ENCODE measurements at regions not wholly inside any gene's neighbourhood (a gene's known extent, or its start where the extent isn't known, plus 50 kb on each side); places are given as distances from the start of the nearest gene placed in this dataset.

GRCh38 chr1:239888639-239889038, 203.0 kb upstream of the FMN2 start:
- Mint-ChIP-seq H3K4me1 (ENCODE audit: low read depth, unreplicated experiment) (peaks cover 8% of the 10 kb centered on the region), H3K4me3 (ENCODE audit: low read depth, unreplicated experiment) (no peak overlapping the region), H3K27me3 (ENCODE audit: unreplicated experiment) (no peaks in the 10 kb centered on the region), H3K9me3 (ENCODE audit: low read depth, unreplicated experiment) (peaks cover 3% of the 10 kb centered on the region), H3K27ac (ENCODE audit: unreplicated experiment) (no peak overlapping the region), H3K36me3 (ENCODE audit: insufficient read depth, unreplicated experiment) (peaks cover 3% of the 10 kb centered on the region)
- intact Hi-C loops (cut with micrococcal nuclease; ENCODE audit: unreplicated experiment): no loop called here
- no TSS peak for BruUV-seq (replicated peaks)
- no peak for DNase-seq
- TF ChIP-seq CTCF (IDR thresholded peaks at IDR 0.05; ENCODE audit: unreplicated experiment): no peak
- CTCF ChIA-PET: no interaction called here

DNA sequence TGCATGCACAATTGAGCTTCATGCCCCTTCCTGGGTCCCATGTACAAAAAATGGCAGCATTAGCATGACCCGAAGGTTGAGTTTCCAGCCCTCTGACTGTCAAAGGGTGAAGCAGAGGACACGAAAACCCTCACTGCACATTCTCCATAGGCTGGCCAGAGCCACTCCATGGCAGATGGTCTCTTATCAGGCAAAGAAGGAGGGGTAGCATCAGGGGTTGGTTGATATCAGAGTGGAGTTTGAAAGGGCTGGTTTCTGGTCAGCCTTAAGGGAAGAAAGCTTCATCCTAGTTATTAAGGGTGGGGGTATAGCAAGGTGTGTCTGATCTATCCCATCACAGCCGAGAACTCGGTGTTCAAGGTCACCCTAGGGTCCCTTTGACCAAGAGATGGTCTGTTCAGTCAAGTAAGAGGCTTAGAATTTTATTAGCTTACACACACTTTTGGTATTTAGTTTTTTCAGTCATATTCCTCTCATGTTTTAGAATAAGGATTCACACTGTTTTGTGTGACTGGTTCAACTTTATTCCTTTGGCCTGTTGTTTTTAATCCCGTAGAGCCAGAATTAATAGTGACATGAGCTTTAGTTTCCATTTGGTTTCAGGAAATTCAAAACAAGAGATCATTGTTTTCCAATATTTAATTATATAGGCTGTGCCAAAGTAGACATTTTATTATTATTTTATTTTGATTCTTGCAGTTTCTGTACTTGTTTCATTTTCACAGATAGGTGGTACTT, 199.9 kb upstream of the FMN2 start:
- CTCF ChIA-PET: interaction anchor here (1.2 kb wide), 1 partner anchor 927 kb away, joined by 3 read pairs; no protein-coding TSS in a partner anchor
- no peak for TF ChIP-seq CTCF (IDR thresholded peaks at IDR 0.05; ENCODE audit: unreplicated experiment)
- no peaks in the 10 kb centered on the region for H3K27me3 Mint-ChIP-seq (ENCODE audit: unreplicated experiment)
- peaks cover 14% of the 10 kb centered on the region for H3K4me1 Mint-ChIP-seq (ENCODE audit: low read depth, unreplicated experiment)
- H3K27ac Mint-ChIP-seq (ENCODE audit: unreplicated experiment): no peak overlapping the region
- no TSS peak for BruUV-seq (replicated peaks)
- intact Hi-C loops (cut with micrococcal nuclease; ENCODE audit: unreplicated experiment): loop anchor here (10.0 kb wide), 1 partner anchor 657 kb away; no protein-coding TSS in a partner anchor
- H3K4me3 Mint-ChIP-seq (ENCODE audit: low read depth, unreplicated experiment): no peak overlapping the region
- peaks cover 3% of the 10 kb centered on the region for H3K36me3 Mint-ChIP-seq (ENCODE audit: insufficient read depth, unreplicated experiment)
- no peak for DNase-seq
- peaks cover 3% of the 10 kb centered on the region for H3K9me3 Mint-ChIP-seq (ENCODE audit: low read depth, unreplicated experiment)

GRCh38 chr1:239892602-239893001, 199.1 kb upstream of the FMN2 start:
- BruUV-seq (replicated peaks): no TSS peak
- intact Hi-C loops (cut with micrococcal nuclease; ENCODE audit: unreplicated experiment): loop anchor here (10.0 kb wide), 1 partner anchor 658 kb away; no protein-coding TSS in a partner anchor

DNA sequence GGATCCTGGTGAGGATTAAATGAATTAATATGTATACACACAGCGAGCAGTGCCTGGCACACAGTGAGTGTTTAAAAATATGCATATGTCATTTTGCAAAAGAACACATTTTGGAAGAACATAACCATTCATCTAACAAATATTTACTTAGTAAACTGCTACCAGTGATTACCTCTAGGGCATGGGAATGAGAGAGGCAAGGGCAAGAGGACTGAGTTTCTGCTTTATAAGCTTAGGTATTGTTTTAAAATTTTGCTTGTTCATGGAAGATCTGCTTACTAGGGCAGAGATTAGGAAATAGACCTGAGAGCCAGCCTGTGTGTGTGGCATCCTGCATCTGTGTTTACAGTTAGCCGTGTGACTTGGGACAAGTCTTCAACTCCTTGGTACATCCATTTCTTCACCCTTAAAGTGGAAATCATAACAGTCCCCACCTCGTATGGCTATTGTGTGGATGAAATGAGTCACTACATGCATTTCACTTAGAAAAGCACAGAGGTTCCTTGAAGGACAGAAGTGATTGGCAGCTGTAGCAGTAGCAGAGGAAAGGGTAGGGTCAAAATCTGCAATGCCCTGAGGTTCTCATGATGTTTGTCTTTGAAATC, 198.5 kb upstream of the FMN2 start:
- H3K27me3 Mint-ChIP-seq (ENCODE audit: unreplicated experiment): no peaks in the 10 kb centered on the region
- no peak for TF ChIP-seq CTCF (IDR thresholded peaks at IDR 0.05; ENCODE audit: unreplicated experiment)
- intact Hi-C loops (cut with micrococcal nuclease; ENCODE audit: unreplicated experiment): loop anchor here (10.0 kb wide), 1 partner anchor 658 kb away; no protein-coding TSS in a partner anchor
- H3K4me3 Mint-ChIP-seq (ENCODE audit: low read depth, unreplicated experiment): no peak overlapping the region
- no peak for DNase-seq
- CTCF ChIA-PET: interaction anchor here (0.6 to 1.2 kb wide), 3 partner anchors 37 to 1291 kb away, joined by 3 to 5 read pairs (median 3); no protein-coding TSS in a partner anchor
- H3K4me1 Mint-ChIP-seq (ENCODE audit: low read depth, unreplicated experiment): peaks cover 14% of the 10 kb centered on the region
- no TSS peak for BruUV-seq (replicated peaks)
- no peaks in the 10 kb centered on the region for H3K36me3 Mint-ChIP-seq (ENCODE audit: insufficient read depth, unreplicated experiment)
- no peak overlapping the region for H3K27ac Mint-ChIP-seq (ENCODE audit: unreplicated experiment)
- H3K9me3 Mint-ChIP-seq (ENCODE audit: low read depth, unreplicated experiment): no peaks in the 10 kb centered on the region

More at GRCh38 chr1:239892602-239893001, 199.1 kb upstream of the FMN2 start:
- no peak for DNase-seq
- Mint-ChIP-seq H3K36me3 (ENCODE audit: insufficient read depth, unreplicated experiment) (peaks cover 3% of the 10 kb centered on the region), H3K4me3 (ENCODE audit: low read depth, unreplicated experiment) (no peak overlapping the region), H3K27me3 (ENCODE audit: unreplicated experiment) (no peaks in the 10 kb centered on the region), H3K9me3 (ENCODE audit: low read depth, unreplicated experiment) (no peaks in the 10 kb centered on the region), H3K4me1 (ENCODE audit: low read depth, unreplicated experiment) (peaks cover 14% of the 10 kb centered on the region), H3K27ac (ENCODE audit: unreplicated experiment) (no peak overlapping the region)
- TF ChIP-seq CTCF (IDR thresholded peaks at IDR 0.05; ENCODE audit: unreplicated experiment): no peak
- CTCF ChIA-PET: interaction anchor here (0.6 to 1.2 kb wide), 2 partner anchors 928 to 1290 kb away, joined by 3 read pairs; no protein-coding TSS in a partner anchor
